Mesothelial cell of epicardium (in vitro differentiated cells): ENCODE measurements at regions not wholly inside any gene's neighbourhood (a gene's known extent, or its start where the extent isn't known, plus 50 kb on each side); places are given as distances from the start of the nearest gene placed in this dataset.
"Not testable (repeated sequence)": the region's sequence is repeated elsewhere in the genome, so short reads cannot be mapped to it uniquely, and the experiment has no call there.

Source experiments
- DNase-seq, 2 experiments: peaks; one replicate each; pipeline ENCODE4 v3.0.0; 2021; ENCODE audit warnings: low spot score in 2 of 2; ENCODE audit not compliant: unreplicated experiment in 2 of 2
- H3K27ac Mint-ChIP-seq: 2 replicates; pipeline ENCODE4 v1.8.0; 2021; ENCODE audit warnings: mixed read lengths
- H3K27me3 Mint-ChIP-seq: 2 replicates; pipeline ENCODE4 v1.8.0; 2021; ENCODE audit warnings: low read depth, mixed read lengths
- H3K36me3 Mint-ChIP-seq: 2 replicates; pipeline ENCODE4 v1.8.0; 2021; ENCODE audit warnings: mixed read lengths
- H3K4me1 Mint-ChIP-seq: 2 replicates; pipeline ENCODE4 v1.8.0; 2021; ENCODE audit warnings: mixed read lengths
- H3K4me3 Mint-ChIP-seq: 2 replicates; pipeline ENCODE4 v1.8.0; 2021; ENCODE audit warnings: mild to moderate bottlenecking, moderate library complexity, mixed read lengths
- H3K9me3 Mint-ChIP-seq: 2 replicates; pipeline ENCODE4 v1.8.0; 2021; ENCODE audit warnings: mixed read lengths
- TF ChIP-seq, protein P1 (sequence below): fragments of 200-600 bp; sonication (generic); IDR thresholded peaks from one replicate; pipeline ENCODE4 v1.5.0; 2021; ENCODE audit warnings: antibody characterized with exemption; ENCODE audit not compliant: unreplicated experiment

DNA sequence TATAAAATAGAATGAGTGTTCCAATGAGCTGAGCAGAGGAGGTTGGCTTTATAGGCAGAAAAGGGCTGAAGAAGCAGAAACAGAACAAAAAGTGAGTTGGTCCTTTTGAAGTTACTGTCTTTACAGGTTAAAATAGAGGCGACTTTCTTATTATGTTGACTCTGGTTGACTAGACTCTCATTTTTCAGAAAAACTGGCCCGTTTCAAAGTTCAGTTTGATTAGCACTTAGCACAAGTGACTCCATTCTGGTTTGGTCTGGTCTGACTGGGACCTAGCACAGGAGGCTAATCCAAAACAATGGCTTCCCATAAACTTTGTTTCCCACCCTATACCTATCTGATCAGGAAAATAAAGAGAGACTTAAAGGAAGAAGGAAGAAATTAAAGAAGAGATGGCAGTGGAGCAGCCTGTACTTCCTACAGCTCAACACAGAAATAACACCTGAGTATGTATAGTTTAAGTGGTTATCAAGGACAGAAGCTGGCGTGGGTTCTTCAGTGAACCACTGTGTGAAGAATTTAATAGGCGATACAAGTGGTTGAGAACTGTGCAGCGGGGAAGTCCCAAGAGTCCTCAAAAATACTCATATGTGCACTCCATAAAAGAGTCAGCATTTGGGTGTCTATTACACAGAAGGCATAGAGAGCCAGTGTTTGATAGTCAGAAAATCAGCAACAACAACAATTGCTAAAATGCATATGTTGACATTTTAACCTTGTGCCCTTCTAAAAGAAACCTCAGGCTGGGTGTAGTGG is 554.8 kb upstream of the HTR2C start:
- Mint-ChIP-seq H3K27ac (no peak overlapping the region), H3K4me1 (peaks cover 2% of the 10 kb centered on the region), H3K9me3 (peaks cover 21% of the 10 kb centered on the region), H3K4me3 (no peak overlapping the region), H3K27me3 (no peaks in the 10 kb centered on the region), H3K36me3 (no peaks in the 10 kb centered on the region)
- no peak for DNase-seq
- TF ChIP-seq, protein P1, sequence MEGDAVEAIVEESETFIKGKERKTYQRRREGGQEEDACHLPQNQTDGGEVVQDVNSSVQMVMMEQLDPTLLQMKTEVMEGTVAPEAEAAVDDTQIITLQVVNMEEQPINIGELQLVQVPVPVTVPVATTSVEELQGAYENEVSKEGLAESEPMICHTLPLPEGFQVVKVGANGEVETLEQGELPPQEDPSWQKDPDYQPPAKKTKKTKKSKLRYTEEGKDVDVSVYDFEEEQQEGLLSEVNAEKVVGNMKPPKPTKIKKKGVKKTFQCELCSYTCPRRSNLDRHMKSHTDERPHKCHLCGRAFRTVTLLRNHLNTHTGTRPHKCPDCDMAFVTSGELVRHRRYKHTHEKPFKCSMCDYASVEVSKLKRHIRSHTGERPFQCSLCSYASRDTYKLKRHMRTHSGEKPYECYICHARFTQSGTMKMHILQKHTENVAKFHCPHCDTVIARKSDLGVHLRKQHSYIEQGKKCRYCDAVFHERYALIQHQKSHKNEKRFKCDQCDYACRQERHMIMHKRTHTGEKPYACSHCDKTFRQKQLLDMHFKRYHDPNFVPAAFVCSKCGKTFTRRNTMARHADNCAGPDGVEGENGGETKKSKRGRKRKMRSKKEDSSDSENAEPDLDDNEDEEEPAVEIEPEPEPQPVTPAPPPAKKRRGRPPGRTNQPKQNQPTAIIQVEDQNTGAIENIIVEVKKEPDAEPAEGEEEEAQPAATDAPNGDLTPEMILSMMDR: no peak

DNA sequence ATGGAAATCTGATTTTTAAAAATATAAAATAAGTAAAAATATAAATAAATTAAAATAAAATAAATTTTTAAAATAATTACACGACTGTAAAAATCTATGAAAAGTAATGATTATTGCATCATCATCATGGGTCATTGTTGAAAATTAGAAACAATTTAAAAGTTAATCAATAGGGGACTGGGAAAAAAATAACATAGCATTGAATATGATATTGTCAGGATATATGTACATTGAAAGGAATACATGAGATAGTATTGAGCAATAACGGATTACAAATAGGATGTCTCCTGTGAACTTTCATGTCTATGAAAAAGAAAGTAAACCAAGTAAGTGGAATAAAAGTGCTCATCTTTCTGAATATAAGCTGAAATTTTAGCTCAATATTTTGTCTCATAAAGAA is 566.8 kb upstream of the HTR2C start:
- TF ChIP-seq, protein P1: no peak
- no peak for DNase-seq
- no peaks in the 10 kb centered on the region for H3K9me3 Mint-ChIP-seq
- no peak overlapping the region for H3K4me3 Mint-ChIP-seq
- H3K27me3 Mint-ChIP-seq: no peaks in the 10 kb centered on the region
- H3K36me3 Mint-ChIP-seq: no peaks in the 10 kb centered on the region
- no peak overlapping the region for H3K27ac Mint-ChIP-seq
- H3K4me1 Mint-ChIP-seq: peaks cover 2% of the 10 kb centered on the region

DNA sequence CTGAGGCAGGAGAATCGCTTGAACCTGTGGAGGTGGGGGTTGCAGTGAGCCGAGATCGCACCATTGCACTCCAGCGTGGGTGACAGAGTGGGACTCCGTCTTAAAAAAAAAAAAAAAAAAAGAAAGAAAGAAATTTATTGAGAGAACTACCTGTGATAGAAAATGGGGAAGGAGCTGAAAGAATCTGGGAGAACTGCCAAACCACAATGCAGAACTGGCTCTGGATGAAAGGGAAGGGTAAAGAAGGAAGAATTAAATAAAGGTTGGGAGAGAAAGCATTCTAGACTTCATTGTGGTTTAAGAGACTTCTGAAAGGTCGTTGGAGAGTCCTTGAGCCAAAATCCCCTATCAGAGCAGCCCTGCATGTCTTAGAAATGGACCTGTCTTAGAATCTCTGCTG is 567.9 kb upstream of the HTR2C start:
- TF ChIP-seq, protein P1: no peak
- H3K9me3 Mint-ChIP-seq: no peaks in the 10 kb centered on the region
- no peaks in the 10 kb centered on the region for H3K36me3 Mint-ChIP-seq
- peaks cover 2% of the 10 kb centered on the region for H3K4me1 Mint-ChIP-seq
- no peak overlapping the region for H3K27ac Mint-ChIP-seq
- DNase-seq: no peak
- no peaks in the 10 kb centered on the region for H3K27me3 Mint-ChIP-seq
- no peak overlapping the region for H3K4me3 Mint-ChIP-seq

DNA sequence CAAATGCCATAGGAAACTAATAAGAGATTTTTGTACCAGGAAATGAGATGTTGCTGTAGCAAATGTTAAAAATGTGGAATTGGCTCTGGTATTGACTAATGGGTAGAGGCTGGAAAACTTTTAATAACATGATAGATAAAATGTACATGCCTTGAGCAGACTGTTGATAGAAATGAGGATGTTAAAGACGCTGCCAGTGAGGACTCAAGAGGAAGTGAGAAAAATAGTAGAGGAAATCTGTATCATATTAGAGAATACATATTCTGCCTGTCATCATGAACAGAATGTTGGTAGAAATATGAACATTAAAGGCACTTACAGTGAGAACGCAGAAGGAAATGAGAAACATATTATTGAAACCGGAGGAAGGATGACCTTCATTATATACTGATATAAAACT is 577.2 kb upstream of the HTR2C start:
- Mint-ChIP-seq H3K36me3 (no peaks in the 10 kb centered on the region), H3K9me3 (no peaks in the 10 kb centered on the region), H3K4me1 (no peaks in the 10 kb centered on the region), H3K27ac (no peak overlapping the region), H3K27me3 (no peaks in the 10 kb centered on the region), H3K4me3 (no peak overlapping the region)
- DNase-seq: no peak
- TF ChIP-seq, protein P1: no peak

DNA sequence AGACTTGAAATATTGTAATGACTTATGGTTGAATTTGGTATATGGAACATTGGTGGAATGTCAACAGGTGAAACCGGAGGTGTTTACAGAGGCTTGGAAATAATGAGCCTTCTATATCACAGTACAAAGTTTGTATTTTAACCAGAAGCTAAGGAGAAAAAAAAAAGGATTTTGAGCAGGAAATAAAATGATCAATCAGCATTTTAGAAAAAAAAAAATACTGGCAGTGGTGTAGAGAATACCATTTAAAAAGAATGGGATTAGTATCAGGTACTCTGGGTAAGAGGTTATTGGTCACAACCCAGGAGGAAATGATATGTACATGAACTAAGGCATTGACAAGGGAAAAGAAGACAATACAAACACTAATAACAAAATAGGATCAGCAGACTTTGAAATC is 587.1 kb upstream of the HTR2C start:
- TF ChIP-seq, protein P1: no peak
- no peaks in the 10 kb centered on the region for H3K36me3 Mint-ChIP-seq
- no peaks in the 10 kb centered on the region for H3K9me3 Mint-ChIP-seq
- no peaks in the 10 kb centered on the region for H3K4me1 Mint-ChIP-seq
- no peak for DNase-seq
- H3K4me3 Mint-ChIP-seq: no peak overlapping the region
- H3K27me3 Mint-ChIP-seq: no peaks in the 10 kb centered on the region
- no peak overlapping the region for H3K27ac Mint-ChIP-seq

DNA sequence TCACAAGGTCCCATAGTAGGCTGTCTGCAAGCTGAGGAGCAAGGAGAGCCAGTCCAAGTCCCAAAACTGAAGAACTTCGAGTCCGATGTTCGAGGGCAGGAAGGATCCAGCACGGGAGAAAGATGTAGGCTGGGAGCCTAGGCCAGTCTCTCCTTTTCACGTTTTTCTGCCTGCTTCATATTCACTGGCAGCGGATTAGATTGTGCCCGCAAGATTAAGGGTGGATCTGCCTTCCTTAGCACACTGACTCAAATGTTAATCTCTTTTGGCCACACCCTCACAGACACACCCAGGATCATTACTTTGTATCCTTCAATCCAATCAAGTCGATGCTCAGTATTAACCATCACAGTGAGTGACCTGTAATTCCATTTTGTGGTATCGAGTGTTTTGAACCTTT is 592.2 kb upstream of the HTR2C start:
- not testable (repeated sequence) for H3K4me3 Mint-ChIP-seq, H3K9me3 Mint-ChIP-seq, H3K4me1 Mint-ChIP-seq, H3K27ac Mint-ChIP-seq, H3K27me3 Mint-ChIP-seq, H3K36me3 Mint-ChIP-seq, DNase-seq

DNA sequence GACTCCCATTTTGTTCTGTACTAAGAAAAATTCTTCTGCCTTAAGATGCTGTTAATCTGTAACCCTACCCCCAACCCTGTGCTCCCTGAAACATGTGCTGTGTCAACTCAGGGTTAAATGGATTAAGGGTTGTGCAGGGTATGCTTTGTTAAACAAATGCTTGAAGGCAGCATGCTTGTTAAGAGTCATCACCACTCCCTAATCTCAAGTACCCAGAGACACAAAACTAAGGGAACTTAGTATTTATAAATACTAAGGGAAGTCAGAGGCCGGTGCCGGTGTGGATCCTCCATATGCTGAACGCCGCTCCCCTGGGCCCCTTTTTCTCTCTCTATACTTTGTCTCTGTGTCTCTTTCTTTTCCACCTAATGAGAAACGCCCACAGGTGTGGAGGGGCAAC is 593.2 kb upstream of the HTR2C start:
- H3K27ac Mint-ChIP-seq, H3K27me3 Mint-ChIP-seq, DNase-seq, H3K4me1 Mint-ChIP-seq, H3K4me3 Mint-ChIP-seq, H3K9me3 Mint-ChIP-seq, H3K36me3 Mint-ChIP-seq: not testable (repeated sequence)

DNA sequence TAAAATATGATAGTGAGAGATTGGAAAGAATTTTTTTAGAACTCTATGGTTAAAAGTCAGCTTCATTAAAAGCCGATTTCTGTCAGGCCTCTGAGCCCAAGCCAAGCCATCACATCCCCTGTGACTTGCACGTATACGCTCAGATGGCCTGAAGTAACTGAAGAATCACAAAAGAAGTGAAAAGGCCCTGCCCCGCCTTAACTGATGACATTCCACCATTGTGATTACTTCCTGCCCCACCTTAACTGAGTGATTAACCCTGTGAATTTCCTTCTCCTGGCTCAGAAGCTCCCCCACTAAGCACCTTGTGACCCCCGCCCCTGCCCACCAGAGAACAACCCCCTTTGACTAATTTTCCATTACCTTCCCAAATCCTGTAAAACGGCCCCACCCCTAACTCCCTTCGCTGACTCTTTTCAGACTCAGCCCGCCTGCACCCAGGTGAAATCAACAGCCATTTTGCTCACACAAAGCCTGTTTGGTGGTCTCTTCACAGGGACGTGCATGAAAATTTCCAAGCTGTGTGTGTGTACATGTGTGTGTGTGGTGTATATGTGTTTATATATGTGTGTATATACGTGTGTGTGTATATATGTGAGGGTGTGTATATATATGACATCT is 595.5 kb upstream of the HTR2C start:
- not testable (repeated sequence) for DNase-seq, H3K36me3 Mint-ChIP-seq, H3K9me3 Mint-ChIP-seq, H3K4me1 Mint-ChIP-seq, H3K27ac Mint-ChIP-seq, H3K27me3 Mint-ChIP-seq, H3K4me3 Mint-ChIP-seq
